H1 (cell line): ENCODE measurements at regions not wholly inside any gene's neighbourhood (a gene's known extent, or its start where the extent isn't known, plus 50 kb on each side); places are given as distances from the start of the nearest gene placed in this dataset.

ENCODE experiments used
- GABPA ChIP-seq: IDR thresholded peaks from 2 replicates; pipeline ENCODE4 v1.6.1; 2011; ENCODE audit warnings: mild to moderate bottlenecking, low read length, moderate library complexity, borderline replicate concordance; ENCODE audit not compliant: insufficient read depth
- MAX ChIP-seq: IDR thresholded peaks from 2 replicates; pipeline ENCODE4 v1.6.1; 2012; ENCODE audit warnings: inconsistent platforms
- POLR2AphosphoS5 ChIP-seq: IDR thresholded peaks from 2 replicates; pipeline ENCODE4 v1.6.1; 2011; ENCODE audit warnings: low read depth, low read length

GRCh38 chr2:145022666-145023333, 502.9 kb upstream of the ZEB2 start (continued):
- no peak for TF ChIP-seq GABPA
- no peak for TF ChIP-seq MAX
- TF ChIP-seq POLR2AphosphoS5 = no peak
